K562 (cell line): ENCODE measurements at regions not wholly inside any gene's neighbourhood (a gene's known extent, or its start where the extent isn't known, plus 50 kb on each side); places are given as distances from the start of the nearest gene placed in this dataset.

Source experiments
- ATAC-seq: fragments of 200-7000 bp; cut with Tn5 transposase; 3 replicates; pipeline ENCODE4 v1.9.1; 2020; ENCODE audit warnings: moderate library complexity
- BruUV-seq: library from RNA; stranded (reverse); fragments of 400-500 nt; replicated peaks from 2 replicates; lab custom pipeline; 2021; lab: Mats Ljungman, UMichigan
- CTCF ChIA-PET: fragments of 300-600 bp; formaldehyde crosslinking; extraction: SDS; loops from one replicate; lab custom pipeline; 2021; ENCODE audit warnings: low intra/inter-chr PET ratio; lab: Yijun Ruan, JAX
- POLR2A ChIA-PET: fragments of 300-600, 350-650 bp; sonication (Branson Sonifier 250); formaldehyde crosslinking; extraction: SDS; loops from one replicate; lab custom pipeline; 2021; ENCODE audit warnings: antibody characterized with exemption, inconsistent platforms; lab: Yijun Ruan, JAX
- DNase-seq, 4 experiments: peaks; one replicate each; pipeline versions ENCODE4 v3.0.0 to v3.0.0-alpha.2; 2011 to 2018; ENCODE audit warnings: low spot score in 3 of 4, mixed read lengths in 3 of 4; ENCODE audit errors: extremely low read depth in 1 of 4
- FAIRE-seq: peaks from 2 replicates; lab custom pipeline; 2011; peaks lifted over from hg19 to GRCh38; lab: Jason Lieb, UNC
- H2AFZ ChIP-seq: 2 replicates; pipeline ENCODE4 v1.6.0; 2011; ENCODE audit warnings: low read depth, low read length, control low read depth, inconsistent platforms
- H3K27ac ChIP-seq: fragments of 200-600 bp; 3 replicates; pipeline ENCODE4 v1.8.0; 2011; ENCODE audit warnings: low read depth, mild to moderate bottlenecking, control low read depth, inconsistent platforms, low read length, moderate library complexity, mixed read lengths; ENCODE audit errors: extremely low read depth
- H3K27me3 ChIP-seq, 2 experiments: fragments of 300-600 bp in 1 of 2; 2 replicates in 1 of 2; 3 replicates in 1 of 2; pipeline versions ENCODE4 v1.6.0 to v1.8.0; 2011; ENCODE audit warnings: inconsistent platforms in 2 of 2, low read length in 2 of 2, mild to moderate bottlenecking in 1 of 2, mixed read lengths in 1 of 2, moderate library complexity in 1 of 2; ENCODE audit not compliant: control insufficient read depth in 2 of 2, insufficient read depth in 2 of 2
- H3K36me3 ChIP-seq: fragments of 300-600 bp; 3 replicates; pipeline ENCODE4 v1.8.0; 2011; ENCODE audit warnings: mild to moderate bottlenecking, low read length, inconsistent platforms; ENCODE audit not compliant: control insufficient read depth, insufficient read depth
- H3K4me1 ChIP-seq, 2 experiments: fragments of 200-600 bp in 1 of 2; replicated peaks in 1 of 2; 2 replicates in 1 of 2; 3 replicates in 1 of 2; pipeline versions ENCODE4 v1.5.1 to v1.8.0; 2011; ENCODE audit warnings: inconsistent platforms in 2 of 2, low read length in 2 of 2, mild to moderate bottlenecking in 1 of 2, mixed read lengths in 1 of 2, moderate library complexity in 1 of 2; ENCODE audit not compliant: control insufficient read depth in 2 of 2, insufficient read depth in 2 of 2
- H3K4me2 ChIP-seq: 2 replicates; pipeline ENCODE4 v1.6.1; 2011; ENCODE audit warnings: low read length, control low read depth, inconsistent platforms, mixed read lengths; ENCODE audit not compliant: insufficient read depth
- H3K4me3 ChIP-seq: fragments of 200-600 bp; sonication (generic), shearing (Covaris generic); 2 replicates; pipeline ENCODE4 v1.5.1; 2016; ENCODE audit warnings: control low read depth, inconsistent platforms
- H3K79me2 ChIP-seq: fragments of 200-600 bp; 3 replicates; pipeline ENCODE4 v1.8.0; 2011; ENCODE audit warnings: low read length, inconsistent platforms; ENCODE audit not compliant: control insufficient read depth, insufficient read depth
- H3K9ac ChIP-seq, 2 experiments: 2 replicates each; pipeline versions ENCODE4 v1.6.0 to v1.6.1; 2011; ENCODE audit warnings: low read depth in 2 of 2, low read length in 2 of 2, control low read depth in 1 of 2, inconsistent platforms in 1 of 2, mild to moderate bottlenecking in 1 of 2, mixed read lengths in 1 of 2; ENCODE audit not compliant: insufficient read depth in 1 of 2
- H3K9me1 ChIP-seq: one replicate; pipeline ENCODE4 v1.6.0; 2011; ENCODE audit warnings: inconsistent platforms, mild to moderate bottlenecking, low read length, moderate library complexity; ENCODE audit not compliant: control insufficient read depth, insufficient read depth
- H3K9me3 ChIP-seq: replicated peaks from 2 replicates; pipeline ENCODE4 v1.5.1; 2011; ENCODE audit warnings: low read depth, low read length, inconsistent platforms; ENCODE audit not compliant: control insufficient read depth, insufficient read depth
- H4K20me1 ChIP-seq: replicated peaks from 2 replicates; pipeline ENCODE4 v1.6.1; 2011; ENCODE audit warnings: low read length, inconsistent platforms, mixed read lengths; ENCODE audit not compliant: control insufficient read depth, insufficient read depth
- CXXC5 ChIP-seq: fragments of 250-450 bp; sonication (Bioruptor Pico); IDR thresholded peaks from 2 replicates; pipeline ENCODE4 v1.8.0; 2022; ENCODE audit warnings: inconsistent platforms, mild to moderate bottlenecking, moderate library complexity
- FOS ChIP-seq: IDR thresholded peaks from 3 replicates; pipeline ENCODE4 v1.6.1; 2011; ENCODE audit not compliant: insufficient read length; ENCODE audit errors: extremely low read depth
- GATA2 ChIP-seq: sonication (generic); formaldehyde crosslinking; IDR thresholded peaks from 2 replicates; pipeline ENCODE4 v1.4.0; 2020; ENCODE audit warnings: mild to moderate bottlenecking, missing genetic modification reagents
- MEF2A ChIP-seq: IDR thresholded peaks from 2 replicates; pipeline ENCODE4 v1.6.1; 2011; ENCODE audit warnings: low read depth, mild to moderate bottlenecking, low read length, moderate library complexity; ENCODE audit not compliant: control insufficient read depth
- PTTG1 ChIP-seq: fragments of 450-650 bp; IDR thresholded peaks from 2 replicates; pipeline ENCODE4 v1.6.1; 2016; ENCODE audit warnings: low read depth, mild to moderate bottlenecking, missing genetic modification characterization, missing compliant biosample characterization
- ZBTB43 ChIP-seq: sonication (generic); formaldehyde crosslinking; IDR thresholded peaks from 2 replicates; pipeline ENCODE4 v1.8.0; 2023; ENCODE audit warnings: mild to moderate bottlenecking, missing genetic modification reagents
- ZNF717 ChIP-seq: fragments of 250-450 bp; sonication (Bioruptor Pico); IDR thresholded peaks from 2 replicates; pipeline ENCODE4 v1.5.0; 2021
- WGBS: fragments of 100-300 bp; shearing (Covaris generic); methylation state at CpG from one replicate; pipeline ENCODE4 v1.1.6; 2016; ENCODE audit warnings: low coverage, mixed read lengths; ENCODE audit not compliant: insufficient coverage; ENCODE audit errors: missing lambda C conversion rate; 5-methylcytosine and 5-hydroxymethylcytosine counted together
- in situ Hi-C: fragments of 300-500 bp; cut with MboI; formaldehyde crosslinking; loops from 4 replicates; pipeline ENCODE4 v1.15.0; 2018; ENCODE audit warnings: inconsistent platforms, mixed read lengths
- intact Hi-C: fragments of 100-400 bp; cut with micrococcal nuclease; formaldehyde crosslinking; loops from 2 replicates; pipeline ENCODE4 v1.14.2; 2022
- TF ChIP-seq, protein P1 (sequence below): fragments of 250-450 bp; sonication (Bioruptor Pico); IDR thresholded peaks from 2 replicates; pipeline ENCODE4 v1.4.0; 2020

GRCh38 chr7:49010717-49011116 is 86.4 kb downstream of the CDC14C start:
- CTCF ChIA-PET = no interaction called here

More at GRCh38 chr7:49010717-49011116, 86.4 kb downstream of the CDC14C start:
- POLR2A ChIA-PET = no interaction called here
- DNase-seq = no peak
- in situ Hi-C loops (no loop called here), intact Hi-C loops (no loop called here)
- H3K4me2 ChIP-seq = no peak overlapping the region
- H3K27ac ChIP-seq = no peak overlapping the region
- no peaks in the 10 kb centered on the region for H3K9me1 ChIP-seq
- no peak overlapping the region for H2AFZ ChIP-seq
- FAIRE-seq = no peak
- BruUV-seq = no TSS peak
- WGBS = 0% methylated on average over 2 of the region's 2 CpGs
- no peaks in the 10 kb centered on the region for H3K4me1 ChIP-seq
- no peak for ATAC-seq
- H4K20me1 ChIP-seq = no peaks in the 10 kb centered on the region
- H3K27me3 ChIP-seq = no peaks in the 10 kb centered on the region
- TF ChIP-seq CXXC5 (CRISPR knock-in tag) (no peak), PTTG1 (no peak), GATA2 (CRISPR knock-in tag) (no peak), MEF2A (no peak), FOS (no peak), ZBTB43 (no peak), ZNF717 (CRISPR knock-in tag) (no peak)
- TF ChIP-seq, protein P1, sequence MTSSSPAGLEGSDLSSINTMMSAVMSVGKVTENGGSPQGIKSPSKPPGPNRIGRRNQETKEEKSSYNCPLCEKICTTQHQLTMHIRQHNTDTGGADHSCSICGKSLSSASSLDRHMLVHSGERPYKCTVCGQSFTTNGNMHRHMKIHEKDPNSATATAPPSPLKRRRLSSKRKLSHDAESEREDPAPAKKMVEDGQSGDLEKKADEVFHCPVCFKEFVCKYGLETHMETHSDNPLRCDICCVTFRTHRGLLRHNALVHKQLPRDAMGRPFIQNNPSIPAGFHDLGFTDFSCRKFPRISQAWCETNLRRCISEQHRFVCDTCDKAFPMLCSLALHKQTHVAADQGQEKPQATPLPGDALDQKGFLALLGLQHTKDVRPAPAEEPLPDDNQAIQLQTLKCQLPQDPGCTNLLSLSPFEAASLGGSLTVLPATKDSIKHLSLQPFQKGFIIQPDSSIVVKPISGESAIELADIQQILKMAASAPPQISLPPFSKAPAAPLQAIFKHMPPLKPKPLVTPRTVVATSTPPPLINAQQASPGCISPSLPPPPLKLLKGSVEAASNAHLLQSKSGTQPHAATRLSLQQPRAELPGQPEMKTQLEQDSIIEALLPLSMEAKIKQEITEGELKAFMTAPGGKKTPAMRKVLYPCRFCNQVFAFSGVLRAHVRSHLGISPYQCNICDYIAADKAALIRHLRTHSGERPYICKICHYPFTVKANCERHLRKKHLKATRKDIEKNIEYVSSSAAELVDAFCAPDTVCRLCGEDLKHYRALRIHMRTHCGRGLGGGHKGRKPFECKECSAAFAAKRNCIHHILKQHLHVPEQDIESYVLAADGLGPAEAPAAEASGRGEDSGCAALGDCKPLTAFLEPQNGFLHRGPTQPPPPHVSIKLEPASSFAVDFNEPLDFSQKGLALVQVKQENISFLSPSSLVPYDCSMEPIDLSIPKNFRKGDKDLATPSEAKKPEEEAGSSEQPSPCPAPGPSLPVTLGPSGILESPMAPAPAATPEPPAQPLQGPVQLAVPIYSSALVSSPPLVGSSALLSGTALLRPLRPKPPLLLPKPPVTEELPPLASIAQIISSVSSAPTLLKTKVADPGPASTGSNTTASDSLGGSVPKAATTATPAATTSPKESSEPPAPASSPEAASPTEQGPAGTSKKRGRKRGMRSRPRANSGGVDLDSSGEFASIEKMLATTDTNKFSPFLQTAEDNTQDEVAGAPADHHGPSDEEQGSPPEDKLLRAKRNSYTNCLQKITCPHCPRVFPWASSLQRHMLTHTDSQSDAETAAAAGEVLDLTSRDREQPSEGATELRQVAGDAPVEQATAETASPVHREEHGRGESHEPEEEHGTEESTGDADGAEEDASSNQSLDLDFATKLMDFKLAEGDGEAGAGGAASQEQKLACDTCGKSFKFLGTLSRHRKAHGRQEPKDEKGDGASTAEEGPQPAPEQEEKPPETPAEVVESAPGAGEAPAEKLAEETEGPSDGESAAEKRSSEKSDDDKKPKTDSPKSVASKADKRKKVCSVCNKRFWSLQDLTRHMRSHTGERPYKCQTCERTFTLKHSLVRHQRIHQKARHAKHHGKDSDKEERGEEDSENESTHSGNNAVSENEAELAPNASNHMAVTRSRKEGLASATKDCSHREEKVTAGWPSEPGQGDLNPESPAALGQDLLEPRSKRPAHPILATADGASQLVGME (CRISPR knock-in tag) = no peak
- no peak overlapping the region for H3K4me3 ChIP-seq
- no peak overlapping the region for H3K9ac ChIP-seq
- no peaks in the 10 kb centered on the region for H3K79me2 ChIP-seq
- no peaks in the 10 kb centered on the region for H3K9me3 ChIP-seq
- no peaks in the 10 kb centered on the region for H3K36me3 ChIP-seq
